ENCODE measurements at regions not wholly inside any gene's neighbourhood (a gene's known extent, or its start where the extent isn't known, plus 50 kb on each side); places are given as distances from the start of the nearest gene placed in this dataset.

- no peaks in the 10 kb centered on the region for H3K9me3 ChIP-seq (ENCODE audit: control insufficient read depth, low read length)
- no peak overlapping the region for H3K27ac ChIP-seq
- H2AFZ ChIP-seq = no peak overlapping the region
- no peak for TF ChIP-seq CTCF (IDR thresholded peaks at IDR 0.05)
- H3K9ac ChIP-seq = no peak overlapping the region
- no peaks in the 10 kb centered on the region for H3K27me3 ChIP-seq (ENCODE audit: control insufficient read depth, insufficient read depth, low read length)
- no peak overlapping the region for H3K4me3 ChIP-seq (ENCODE audit: low read depth, low read length)
- H3K4me1 ChIP-seq = no peaks in the 10 kb centered on the region
- no peaks in the 10 kb centered on the region for H3K36me3 ChIP-seq (ENCODE audit: control insufficient read depth, insufficient read depth, low read length)
- H3K79me2 ChIP-seq = no peaks in the 10 kb centered on the region
- H3K4me2 ChIP-seq (ENCODE audit: low read length) = no peak overlapping the region
These were observed 967.2 kb downstream of the IGSF11 start for GRCh38 chr3:118067439-118067838.

DNA sequence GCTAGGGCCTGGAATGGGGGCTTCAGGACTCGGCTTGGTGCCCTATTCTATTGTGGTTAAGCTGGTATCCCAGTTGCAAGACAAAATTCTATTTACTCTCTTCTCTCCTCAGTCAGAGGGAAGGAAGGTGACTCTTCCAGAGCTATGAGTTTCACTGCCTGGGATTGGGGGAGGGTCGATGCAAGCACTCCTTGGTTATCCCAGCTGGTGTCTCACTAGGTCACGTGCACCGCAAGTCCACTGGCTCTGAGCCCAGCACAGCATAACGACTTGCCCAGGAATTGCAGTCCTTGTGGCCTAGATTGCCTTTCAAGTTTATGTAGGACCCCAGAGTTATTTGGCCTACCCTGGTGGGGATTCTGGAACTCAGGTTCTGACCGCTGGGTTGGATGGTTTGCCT is 958.8 kb downstream of the IGSF11 start:
- Histone ChIP-seq H3K4me1 (no peaks in the 10 kb centered on the region), H3K27ac (no peak overlapping the region), H3K27me3 (ENCODE audit: control insufficient read depth, insufficient read depth, low read length) (no peaks in the 10 kb centered on the region), H3K9ac (no peak overlapping the region), H3K4me2 (ENCODE audit: low read length) (no peak overlapping the region), H3K36me3 (ENCODE audit: control insufficient read depth, insufficient read depth, low read length) (no peaks in the 10 kb centered on the region), H3K4me3 (ENCODE audit: low read depth, low read length) (no peak overlapping the region), H3K79me2 (no peaks in the 10 kb centered on the region), H2AFZ (no peak overlapping the region), H3K9me3 (ENCODE audit: control insufficient read depth, low read length) (no peaks in the 10 kb centered on the region)
- TF ChIP-seq CTCF (IDR thresholded peaks at IDR 0.05) = no peak

DNA sequence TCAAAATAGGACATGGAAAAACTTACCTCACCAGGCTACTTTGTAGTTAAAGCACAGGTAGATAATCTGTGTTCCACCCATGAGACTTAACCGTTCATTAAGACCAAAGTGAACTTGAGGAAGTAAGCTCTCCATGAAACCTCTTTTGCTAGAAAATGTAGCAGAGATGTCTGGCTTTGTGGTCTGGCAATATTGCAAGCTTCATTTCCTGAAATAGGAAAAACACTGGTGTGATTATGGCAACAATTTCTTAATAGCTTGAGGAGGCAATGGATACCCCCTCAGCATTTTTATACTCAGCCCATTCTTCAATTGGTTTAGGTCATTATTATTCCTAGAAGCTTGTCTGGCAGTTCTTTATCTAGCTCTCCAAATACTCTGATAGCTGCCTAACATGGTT is 957.3 kb downstream of the IGSF11 start:
- Histone ChIP-seq H3K4me1 (no peaks in the 10 kb centered on the region), H2AFZ (no peak overlapping the region), H3K27me3 (ENCODE audit: control insufficient read depth, insufficient read depth, low read length) (no peaks in the 10 kb centered on the region), H3K79me2 (no peaks in the 10 kb centered on the region), H3K36me3 (ENCODE audit: control insufficient read depth, insufficient read depth, low read length) (no peaks in the 10 kb centered on the region), H3K4me3 (ENCODE audit: low read depth, low read length) (no peak overlapping the region), H3K9ac (no peak overlapping the region), H3K9me3 (ENCODE audit: control insufficient read depth, low read length) (no peaks in the 10 kb centered on the region), H3K4me2 (ENCODE audit: low read length) (no peak overlapping the region), H3K27ac (no peak overlapping the region)
- TF ChIP-seq CTCF (IDR thresholded peaks at IDR 0.05) = no peak

GRCh38 chr3:118080889-118081288 is 953.8 kb downstream of the IGSF11 start:
- TF ChIP-seq CTCF (IDR thresholded peaks at IDR 0.05) = no peak
- H3K27ac ChIP-seq = no peak overlapping the region

DNA sequence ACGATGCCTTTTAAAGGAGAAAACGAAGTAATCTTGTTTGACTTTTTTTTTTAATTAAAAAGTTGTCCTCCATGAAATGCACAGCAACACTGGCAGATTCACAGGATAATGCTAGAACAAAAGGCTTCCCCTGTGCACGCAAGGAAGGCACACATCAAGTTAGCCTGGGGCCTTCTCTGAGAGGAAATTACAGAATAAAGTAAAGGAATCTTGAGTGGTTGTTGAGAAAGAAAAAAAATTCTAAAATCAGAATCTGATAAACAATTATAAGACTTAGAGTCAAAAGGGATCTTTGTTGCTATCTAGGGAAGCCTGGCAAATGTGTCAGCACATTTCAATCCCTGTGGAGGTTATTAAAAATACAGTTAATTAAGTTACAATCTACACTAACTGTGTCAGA is 946.0 kb downstream of the IGSF11 start:
- Histone ChIP-seq H3K27ac (no peak overlapping the region), H3K27me3 (ENCODE audit: control insufficient read depth, insufficient read depth, low read length) (no peaks in the 10 kb centered on the region), H3K4me3 (ENCODE audit: low read depth, low read length) (no peak overlapping the region), H3K4me2 (ENCODE audit: low read length) (no peak overlapping the region), H3K9me3 (ENCODE audit: control insufficient read depth, low read length) (peaks cover 3% of the 10 kb centered on the region), H3K36me3 (ENCODE audit: control insufficient read depth, insufficient read depth, low read length) (no peaks in the 10 kb centered on the region), H2AFZ (no peak overlapping the region), H3K4me1 (no peaks in the 10 kb centered on the region), H3K9ac (no peak overlapping the region), H3K79me2 (no peaks in the 10 kb centered on the region)
- no peak for TF ChIP-seq CTCF (IDR thresholded peaks at IDR 0.05)

More at GRCh38 chr3:118080889-118081288, 953.8 kb downstream of the IGSF11 start:
- no peak overlapping the region for H3K4me3 ChIP-seq (ENCODE audit: low read depth, low read length)
- no peaks in the 10 kb centered on the region for H3K27me3 ChIP-seq (ENCODE audit: control insufficient read depth, insufficient read depth, low read length)
- no peak overlapping the region for H3K9ac ChIP-seq
- H3K36me3 ChIP-seq (ENCODE audit: control insufficient read depth, insufficient read depth, low read length) = no peaks in the 10 kb centered on the region
- H3K4me2 ChIP-seq (ENCODE audit: low read length) = no peak overlapping the region
- no peaks in the 10 kb centered on the region for H3K4me1 ChIP-seq
- H3K79me2 ChIP-seq = no peaks in the 10 kb centered on the region
- H2AFZ ChIP-seq = no peak overlapping the region
- no peaks in the 10 kb centered on the region for H3K9me3 ChIP-seq (ENCODE audit: control insufficient read depth, low read length)

Data from parathyroid adenoma (tissue), 2 donors.